GM12872 (cell line): ENCODE measurements at regions not wholly inside any gene's neighbourhood (a gene's known extent, or its start where the extent isn't known, plus 50 kb on each side); places are given as distances from the start of the nearest gene placed in this dataset.

Source experiments
- TF ChIP-seq, protein P1 (sequence below): IDR thresholded peaks from 3 replicates; pipeline ENCODE4 v1.5.1; 2011; ENCODE audit warnings: low read depth, mild to moderate bottlenecking, low read length, moderate library complexity; ENCODE audit not compliant: insufficient read depth

DNA sequence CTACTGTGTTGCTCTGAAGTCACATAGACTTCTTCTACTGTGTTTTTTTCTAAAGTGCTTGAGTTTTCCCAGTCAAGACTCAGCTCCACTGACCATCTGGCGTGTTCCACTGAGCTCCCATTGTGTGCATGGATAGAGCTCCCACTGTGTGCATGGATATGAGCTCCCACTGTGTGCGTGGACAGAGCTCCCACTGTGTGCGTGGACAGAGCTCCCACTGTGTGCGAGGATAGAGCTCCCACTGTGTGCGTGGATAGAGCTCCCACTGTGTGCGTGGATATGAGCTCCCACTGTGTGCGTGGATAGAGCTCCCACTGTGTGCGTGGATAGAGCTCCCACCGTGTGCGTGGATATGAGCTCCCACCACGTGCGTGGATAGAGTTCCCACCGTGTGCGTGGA, 148.3 kb upstream of the ALKAL2 start:
- TF ChIP-seq, protein P1, sequence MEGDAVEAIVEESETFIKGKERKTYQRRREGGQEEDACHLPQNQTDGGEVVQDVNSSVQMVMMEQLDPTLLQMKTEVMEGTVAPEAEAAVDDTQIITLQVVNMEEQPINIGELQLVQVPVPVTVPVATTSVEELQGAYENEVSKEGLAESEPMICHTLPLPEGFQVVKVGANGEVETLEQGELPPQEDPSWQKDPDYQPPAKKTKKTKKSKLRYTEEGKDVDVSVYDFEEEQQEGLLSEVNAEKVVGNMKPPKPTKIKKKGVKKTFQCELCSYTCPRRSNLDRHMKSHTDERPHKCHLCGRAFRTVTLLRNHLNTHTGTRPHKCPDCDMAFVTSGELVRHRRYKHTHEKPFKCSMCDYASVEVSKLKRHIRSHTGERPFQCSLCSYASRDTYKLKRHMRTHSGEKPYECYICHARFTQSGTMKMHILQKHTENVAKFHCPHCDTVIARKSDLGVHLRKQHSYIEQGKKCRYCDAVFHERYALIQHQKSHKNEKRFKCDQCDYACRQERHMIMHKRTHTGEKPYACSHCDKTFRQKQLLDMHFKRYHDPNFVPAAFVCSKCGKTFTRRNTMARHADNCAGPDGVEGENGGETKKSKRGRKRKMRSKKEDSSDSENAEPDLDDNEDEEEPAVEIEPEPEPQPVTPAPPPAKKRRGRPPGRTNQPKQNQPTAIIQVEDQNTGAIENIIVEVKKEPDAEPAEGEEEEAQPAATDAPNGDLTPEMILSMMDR, result no peak

DNA sequence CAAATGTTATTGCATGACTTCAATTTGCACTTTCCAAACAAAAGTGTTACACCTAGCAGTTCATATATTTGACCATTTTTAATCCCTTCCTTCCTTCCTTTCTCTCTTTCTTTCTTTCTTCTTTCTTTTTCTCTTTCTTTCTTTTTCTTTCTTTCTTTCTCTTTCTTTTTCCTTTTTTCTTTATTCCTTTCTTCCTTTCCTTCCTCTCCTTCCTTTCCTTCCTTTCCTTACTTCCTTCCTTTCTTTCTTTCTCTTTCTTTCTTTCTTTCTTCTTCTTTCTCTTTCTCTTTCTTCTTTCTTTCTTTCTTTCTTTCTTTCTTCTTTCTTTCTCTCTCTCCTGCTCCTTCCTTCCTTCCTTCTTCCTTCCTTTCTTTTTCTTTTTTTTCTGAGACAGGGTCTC, 146.7 kb upstream of the ALKAL2 start:
- TF ChIP-seq, protein P1, result no peak

DNA sequence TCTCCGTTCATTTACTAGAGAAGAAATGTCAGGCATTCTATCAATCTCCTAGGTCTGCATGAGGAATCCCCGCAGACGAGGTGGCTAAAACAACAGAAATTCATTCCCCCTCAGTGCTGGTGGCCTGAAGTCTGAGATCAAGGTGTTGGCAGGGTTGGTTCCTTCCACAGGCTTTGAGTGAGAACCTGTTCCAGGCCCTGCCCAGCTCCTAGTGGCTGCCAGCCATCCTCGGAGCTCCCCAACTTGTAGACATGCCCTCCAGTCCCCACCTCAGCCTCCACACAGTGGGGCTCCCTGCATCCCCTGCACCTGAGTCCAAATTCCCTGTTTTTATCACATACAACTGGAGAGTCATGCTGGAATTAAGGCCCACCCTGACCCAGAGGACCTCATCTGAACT, 145.3 kb upstream of the ALKAL2 start:
- TF ChIP-seq, protein P1, result no peak

DNA sequence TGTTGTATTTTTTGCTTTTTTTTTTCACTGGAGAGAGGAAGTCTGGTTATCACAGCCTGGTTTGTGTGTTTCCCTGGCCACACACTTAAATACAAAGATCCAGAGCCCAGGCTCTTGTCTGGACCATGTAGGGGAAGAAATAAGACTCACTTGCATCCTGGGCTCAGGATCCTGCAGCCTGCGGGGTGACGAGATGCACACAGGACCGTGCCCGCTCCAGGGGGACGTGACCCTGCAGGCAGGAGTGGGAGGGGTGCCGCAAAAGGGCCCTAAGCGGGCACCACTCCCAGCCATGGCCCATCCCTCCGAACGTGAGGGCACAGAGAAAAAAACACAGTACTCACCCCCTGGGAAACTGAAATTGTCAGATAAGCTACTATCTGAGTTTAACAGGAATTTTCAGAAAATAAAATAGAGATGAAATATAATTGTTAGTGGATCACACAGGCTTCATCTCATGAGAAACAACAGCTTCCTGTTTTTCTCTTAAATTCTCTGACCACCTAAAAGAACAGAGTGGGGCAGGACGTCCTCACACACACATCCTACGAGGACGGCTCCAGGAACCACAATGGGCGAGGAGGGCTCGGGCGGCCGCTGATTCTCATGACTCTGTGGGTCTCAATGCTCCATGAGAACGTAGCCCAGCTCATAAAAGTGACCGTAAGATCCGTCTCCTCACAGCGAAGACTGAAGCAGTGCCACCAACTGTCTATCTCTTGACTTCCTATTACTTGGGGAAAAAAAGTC, 142.6 kb upstream of the ALKAL2 start:
- TF ChIP-seq, protein P1, result no peak

DNA sequence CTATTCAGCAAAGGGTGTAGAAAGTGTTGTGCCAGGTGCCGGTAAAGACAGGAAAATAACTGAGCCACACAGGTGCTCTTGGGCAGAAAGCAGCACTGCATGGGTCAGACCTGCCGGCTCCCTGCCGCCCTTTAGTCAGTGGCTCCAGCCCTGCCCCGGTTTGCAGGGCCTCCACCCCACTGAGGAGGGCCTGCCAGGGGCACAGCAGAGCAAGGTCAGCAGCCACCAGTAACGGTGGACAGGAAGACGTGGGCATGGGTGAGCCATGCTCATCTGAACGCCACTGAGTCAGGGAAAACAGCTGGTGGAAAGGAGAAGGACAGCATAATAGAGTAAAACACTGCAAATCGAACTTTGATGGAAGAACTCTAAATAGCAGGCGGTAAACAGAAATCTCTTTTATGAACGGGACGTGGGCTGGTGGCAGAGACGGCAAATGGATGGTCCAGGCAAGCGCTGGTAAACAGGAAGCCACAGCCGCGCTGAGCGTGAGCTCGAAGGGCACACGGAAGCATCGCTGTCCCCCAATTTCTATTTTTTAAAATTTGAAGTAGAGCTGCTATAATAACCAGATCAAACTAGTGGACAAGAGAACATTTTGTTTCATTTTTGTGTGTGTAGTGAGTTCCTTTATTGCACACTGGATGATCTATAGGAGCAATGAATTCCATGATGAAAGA, 141.8 kb upstream of the ALKAL2 start:
- TF ChIP-seq, protein P1, result no peak

DNA sequence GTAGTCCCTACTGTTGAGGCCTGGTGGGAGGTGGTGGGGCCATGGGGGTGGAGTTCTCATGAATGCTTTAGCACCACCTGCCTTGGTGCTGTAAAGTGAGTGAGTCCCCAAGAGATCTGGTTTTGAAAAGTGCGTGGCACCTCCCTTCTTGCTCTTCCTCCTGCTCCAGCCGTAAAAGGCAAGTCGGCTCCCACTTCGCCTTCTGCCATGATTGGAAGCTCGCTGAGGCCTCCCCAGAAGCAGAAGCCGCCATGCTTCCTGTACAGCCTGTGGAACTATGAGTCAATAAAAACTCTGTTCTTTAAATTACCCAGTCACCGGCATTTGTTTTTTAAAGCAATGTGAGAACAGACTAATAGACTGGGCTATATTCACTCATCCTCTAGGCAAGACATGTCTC, 141.3 kb upstream of the ALKAL2 start:
- TF ChIP-seq, protein P1, result no peak

DNA sequence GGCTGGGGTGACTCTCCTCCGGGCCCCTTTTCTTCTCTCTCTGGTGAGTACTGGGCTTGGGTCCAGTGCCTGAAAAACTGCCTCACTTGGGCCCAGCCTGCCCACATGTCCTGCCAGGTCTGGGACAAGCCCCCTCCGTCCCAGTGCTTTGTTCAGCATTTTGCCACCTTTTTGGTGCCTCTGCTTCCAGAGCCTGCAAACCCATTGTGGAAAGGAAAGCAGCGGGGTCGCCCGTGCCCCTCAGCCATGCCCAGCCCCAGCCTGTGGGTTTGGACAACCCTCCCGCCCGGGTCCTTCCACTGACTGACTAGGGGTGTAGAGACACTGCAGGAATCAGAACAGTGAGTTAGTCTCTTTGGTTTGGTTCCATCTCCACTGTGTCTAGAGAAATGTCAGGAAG, 140.7 kb upstream of the ALKAL2 start:
- TF ChIP-seq, protein P1, result no peak
